ENCODE measurements at regions not wholly inside any gene's neighbourhood (a gene's known extent, or its start where the extent isn't known, plus 50 kb on each side); places are given as distances from the start of the nearest gene placed in this dataset.

- TF ChIP-seq, protein P1, sequence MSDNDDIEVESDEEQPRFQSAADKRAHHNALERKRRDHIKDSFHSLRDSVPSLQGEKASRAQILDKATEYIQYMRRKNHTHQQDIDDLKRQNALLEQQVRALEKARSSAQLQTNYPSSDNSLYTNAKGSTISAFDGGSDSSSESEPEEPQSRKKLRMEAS (IDR thresholded peaks at IDR 0.05; ENCODE audit: low read depth) = no peak
- TF ChIP-seq SIN3A (IDR thresholded peaks at IDR 0.05; ENCODE audit: borderline replicate concordance, low read depth, low read length) = no peak
- TF ChIP-seq, protein P2, sequence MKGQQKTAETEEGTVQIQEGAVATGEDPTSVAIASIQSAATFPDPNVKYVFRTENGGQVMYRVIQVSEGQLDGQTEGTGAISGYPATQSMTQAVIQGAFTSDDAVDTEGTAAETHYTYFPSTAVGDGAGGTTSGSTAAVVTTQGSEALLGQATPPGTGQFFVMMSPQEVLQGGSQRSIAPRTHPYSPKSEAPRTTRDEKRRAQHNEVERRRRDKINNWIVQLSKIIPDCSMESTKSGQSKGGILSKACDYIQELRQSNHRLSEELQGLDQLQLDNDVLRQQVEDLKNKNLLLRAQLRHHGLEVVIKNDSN (IDR thresholded peaks at IDR 0.05; ENCODE audit: borderline replicate concordance, low read depth) = no peak
- no peak for TF ChIP-seq POLR2AphosphoS5 (IDR thresholded peaks at IDR 0.05; ENCODE audit: low read depth, low read length)
- TF ChIP-seq CTCF (IDR thresholded peaks at IDR 0.05) = peak; percentile 75
- no peak for TF ChIP-seq EP300 (IDR thresholded peaks at IDR 0.05; ENCODE audit: borderline replicate concordance in 1 of 2, low read depth in 1 of 2, low read length in 1 of 2)
- no peak for TF ChIP-seq EZH2phosphoT487 (IDR thresholded peaks at IDR 0.05; ENCODE audit: borderline replicate concordance, low read depth)
Measured at GRCh38 chr7:42690794-42691639, 220.9 kb downstream of the C7orf25 start.

Data from SK-N-SH (cell line).